ENCODE measurements at regions not wholly inside any gene's neighbourhood (a gene's known extent, or its start where the extent isn't known, plus 50 kb on each side); places are given as distances from the start of the nearest gene placed in this dataset.

- no peaks in the 10 kb centered on the region for H3K27me3 ChIP-seq
- H3K4me3 ChIP-seq: no peak overlapping the region
- no peak overlapping the region for H3K27ac ChIP-seq
- H3K4me1 ChIP-seq: no peaks in the 10 kb centered on the region
- TF ChIP-seq CTCF (IDR thresholded peaks at IDR 0.05): no peak
- no peak for DNase-seq
- no peaks in the 10 kb centered on the region for H3K36me3 ChIP-seq
- intact Hi-C loops (cut with DNase I; ENCODE audit: low total_unique reads): no loop called here
- H3K9me3 ChIP-seq: no peaks in the 10 kb centered on the region
These were observed 113.8 kb upstream of the KCNMB2 start for GRCh38 chr3:178422406-178422805.

GRCh38 chr3:178428037-178428436 is 108.2 kb upstream of the KCNMB2 start:
- no peak for TF ChIP-seq CTCF (IDR thresholded peaks at IDR 0.05)
- DNase-seq: no peak
- intact Hi-C loops (cut with DNase I; ENCODE audit: low total_unique reads): no loop called here
- Histone ChIP-seq H3K4me3 (no peak overlapping the region), H3K4me1 (no peaks in the 10 kb centered on the region), H3K9me3 (no peaks in the 10 kb centered on the region), H3K27me3 (no peaks in the 10 kb centered on the region), H3K36me3 (no peaks in the 10 kb centered on the region), H3K27ac (no peak overlapping the region)

- H3K4me3 ChIP-seq: no peak overlapping the region
- intact Hi-C loops (cut with DNase I; ENCODE audit: low total_unique reads): loop anchor here (5.0 to 10.0 kb wide), 2 partner anchors 530 to 1402 kb away; no protein-coding TSS in a partner anchor
- H3K36me3 ChIP-seq: no peaks in the 10 kb centered on the region
- no peak for DNase-seq
- no peak overlapping the region for H3K27ac ChIP-seq
- peaks cover 0 to 13% (median 2%) of the 10 kb centered on the region in 4 donors for H3K4me1 ChIP-seq
- no peaks in the 10 kb centered on the region for H3K9me3 ChIP-seq
- H3K27me3 ChIP-seq: no peaks in the 10 kb centered on the region
- TF ChIP-seq CTCF (IDR thresholded peaks at IDR 0.05): no peak
These were observed 101.9 kb upstream of the KCNMB2 start for GRCh38 chr3:178434206-178434805.

GRCh38 chr3:178435575-178435974 is 100.7 kb upstream of the KCNMB2 start:
- Histone ChIP-seq H3K27ac (no peak overlapping the region), H3K9me3 (no peaks in the 10 kb centered on the region), H3K4me3 (no peak overlapping the region), H3K27me3 (no peaks in the 10 kb centered on the region), H3K4me1 (peaks cover 0 to 13% (median 2%) of the 10 kb centered on the region in 4 donors), H3K36me3 (no peaks in the 10 kb centered on the region)
- intact Hi-C loops (cut with DNase I; ENCODE audit: low total_unique reads): loop anchor here (10.0 kb wide), 1 partner anchor 529 kb away; no protein-coding TSS in a partner anchor
- no peak for DNase-seq
- no peak for TF ChIP-seq CTCF (IDR thresholded peaks at IDR 0.05)

GRCh38 chr3:178436773-178437172 is 99.5 kb upstream of the KCNMB2 start:
- Histone ChIP-seq H3K9me3 (no peaks in the 10 kb centered on the region), H3K36me3 (no peaks in the 10 kb centered on the region), H3K4me1 (peaks cover 0 to 13% (median 2%) of the 10 kb centered on the region in 4 donors), H3K27ac (no peak overlapping the region), H3K4me3 (no peak overlapping the region), H3K27me3 (no peaks in the 10 kb centered on the region)
- TF ChIP-seq CTCF (IDR thresholded peaks at IDR 0.05): peak; percentile 43 to 55
- no peak for DNase-seq
- intact Hi-C loops (cut with DNase I; ENCODE audit: low total_unique reads): loop anchor here (10.0 kb wide), 1 partner anchor 528 kb away; no protein-coding TSS in a partner anchor
